NCI-H446 (cell line): ENCODE measurements at regions not wholly inside any gene's neighbourhood (a gene's known extent, or its start where the extent isn't known, plus 50 kb on each side); places are given as distances from the start of the nearest gene placed in this dataset.
"Not testable (repeated sequence)": the region's sequence is repeated elsewhere in the genome, so short reads cannot be mapped to it uniquely, and the experiment has no call there.

Experiments used
- DNase-seq, 2 experiments: peaks; one replicate each; lab custom pipeline; 2025; lab: John Stamatoyannopoulos, UW

- no peak for DNase-seq
Observed at GRCh38 chr4:156328882-156329281, 375.2 kb upstream of the CTSO start.

- DNase-seq = no peak
Observed at GRCh38 chr4:156326246-156326645, 372.6 kb upstream of the CTSO start.

GRCh38 chr4:156322592-156322991 lies 368.9 kb upstream of the CTSO start:
- no peak for DNase-seq

- DNase-seq = no peak
Observed at GRCh38 chr4:156321203-156321602, 367.5 kb upstream of the CTSO start.

- DNase-seq = peak in 1 of 2 experiments; percentile 8
Observed at GRCh38 chr4:156313497-156313896, 359.8 kb upstream of the CTSO start.

- no peak for DNase-seq
Observed at GRCh38 chr4:156312261-156312847, 358.7 kb upstream of the CTSO start.

GRCh38 chr4:156309031-156309430 lies 355.4 kb upstream of the CTSO start:
- DNase-seq = no peak

GRCh38 chr4:156303708-156304107 lies 350.0 kb upstream of the CTSO start:
- DNase-seq = no peak

- peak in 1 of 2 experiments; percentile 6 for DNase-seq
Observed at GRCh38 chr4:156298230-156298629, 344.6 kb upstream of the CTSO start.

- DNase-seq = no peak
Observed at GRCh38 chr4:156295676-156296195, 342.1 kb upstream of the CTSO start.

- DNase-seq = peak in 1 of 2 experiments; percentile 48
Observed at GRCh38 chr4:156294577-156294976, 340.9 kb upstream of the CTSO start.

GRCh38 chr4:156293657-156294297 lies 340.1 kb upstream of the CTSO start:
- peak; percentile 43 to 72 for DNase-seq

- no peak for DNase-seq
Observed at GRCh38 chr4:156291317-156291716, 337.7 kb upstream of the CTSO start.

GRCh38 chr4:156290811-156291210 lies 337.1 kb upstream of the CTSO start:
- no peak for DNase-seq

- not testable (repeated sequence) for DNase-seq
Observed at GRCh38 chr4:156290026-156290425, 336.4 kb upstream of the CTSO start.

- DNase-seq = no peak
Observed at GRCh38 chr4:156280686-156281085, 327.0 kb upstream of the CTSO start.

GRCh38 chr4:156265407-156265806 lies 311.7 kb upstream of the CTSO start:
- no peak for DNase-seq

GRCh38 chr4:156261230-156261629 lies 307.6 kb upstream of the CTSO start:
- DNase-seq = no peak

- peak in 1 of 2 experiments; percentile 11 for DNase-seq
Observed at GRCh38 chr4:156255230-156256007, 301.8 kb upstream of the CTSO start.

GRCh38 chr4:156252358-156252921 lies 298.8 kb upstream of the CTSO start:
- DNase-seq = no peak

GRCh38 chr4:156251373-156252065 lies 297.9 kb upstream of the CTSO start:
- no peak for DNase-seq

GRCh38 chr4:156248917-156249316 lies 295.3 kb upstream of the CTSO start:
- DNase-seq = no peak
